ENCODE measurements at regions not wholly inside any gene's neighbourhood (a gene's known extent, or its start where the extent isn't known, plus 50 kb on each side); places are given as distances from the start of the nearest gene placed in this dataset.

GRCh38 chr4:30904588-30904987, 184.4 kb downstream of the PCDH7 start:
- Mint-ChIP-seq H3K4me3 (ENCODE audit: unreplicated experiment) (no peak overlapping the region), H3K4me1 (ENCODE audit: unreplicated experiment) (peaks cover 7% of the 10 kb centered on the region), H3K36me3 (ENCODE audit: low read depth, unreplicated experiment) (no peaks in the 10 kb centered on the region), H3K27me3 (ENCODE audit: unreplicated experiment) (peaks cover 1% of the 10 kb centered on the region), H3K9me3 (ENCODE audit: unreplicated experiment) (no peaks in the 10 kb centered on the region), H3K27ac (ENCODE audit: unreplicated experiment) (no peak overlapping the region)
- no peak for DNase-seq (ENCODE audit: low spot score)
- TF ChIP-seq CTCF (IDR thresholded peaks at IDR 0.05; ENCODE audit: unreplicated experiment) = no peak

GRCh38 chr4:30912098-30912714, 192.0 kb downstream of the PCDH7 start:
- H3K9me3 Mint-ChIP-seq (ENCODE audit: unreplicated experiment) = no peaks in the 10 kb centered on the region
- DNase-seq (ENCODE audit: low spot score) = no peak
- TF ChIP-seq CTCF (IDR thresholded peaks at IDR 0.05; ENCODE audit: unreplicated experiment) = no peak
- H3K4me3 Mint-ChIP-seq (ENCODE audit: unreplicated experiment) = no peak overlapping the region
- peaks cover 7% of the 10 kb centered on the region for H3K27me3 Mint-ChIP-seq (ENCODE audit: unreplicated experiment)
- H3K36me3 Mint-ChIP-seq (ENCODE audit: low read depth, unreplicated experiment) = no peaks in the 10 kb centered on the region
- H3K4me1 Mint-ChIP-seq (ENCODE audit: unreplicated experiment) = no peaks in the 10 kb centered on the region
- no peak overlapping the region for H3K27ac Mint-ChIP-seq (ENCODE audit: unreplicated experiment)

- Mint-ChIP-seq H3K4me1 (ENCODE audit: unreplicated experiment) (no peaks in the 10 kb centered on the region), H3K36me3 (ENCODE audit: low read depth, unreplicated experiment) (no peaks in the 10 kb centered on the region), H3K27ac (ENCODE audit: unreplicated experiment) (no peak overlapping the region)
These were observed 196.4 kb downstream of the PCDH7 start for GRCh38 chr4:30916337-30917274.

GRCh38 chr4:30917946-30918345, 197.8 kb downstream of the PCDH7 start:
- Mint-ChIP-seq H3K9me3 (ENCODE audit: unreplicated experiment) (no peaks in the 10 kb centered on the region), H3K4me1 (ENCODE audit: unreplicated experiment) (no peaks in the 10 kb centered on the region), H3K36me3 (ENCODE audit: low read depth, unreplicated experiment) (no peaks in the 10 kb centered on the region), H3K4me3 (ENCODE audit: unreplicated experiment) (no peak overlapping the region), H3K27ac (ENCODE audit: unreplicated experiment) (no peak overlapping the region), H3K27me3 (ENCODE audit: unreplicated experiment) (peaks cover 1% of the 10 kb centered on the region)
- no peak for TF ChIP-seq CTCF (IDR thresholded peaks at IDR 0.05; ENCODE audit: unreplicated experiment)
- no peak for DNase-seq (ENCODE audit: low spot score)

More at GRCh38 chr4:30916337-30917274, 196.4 kb downstream of the PCDH7 start:
- no peak overlapping the region for H3K4me3 Mint-ChIP-seq (ENCODE audit: unreplicated experiment)
- no peak for TF ChIP-seq CTCF (IDR thresholded peaks at IDR 0.05; ENCODE audit: unreplicated experiment)
- no peaks in the 10 kb centered on the region for H3K9me3 Mint-ChIP-seq (ENCODE audit: unreplicated experiment)
- DNase-seq (ENCODE audit: low spot score) = no peak
- peaks cover 1% of the 10 kb centered on the region for H3K27me3 Mint-ChIP-seq (ENCODE audit: unreplicated experiment)

GRCh38 chr4:30919458-30919857, 199.3 kb downstream of the PCDH7 start:
- Mint-ChIP-seq H3K4me3 (ENCODE audit: unreplicated experiment) (no peak overlapping the region), H3K36me3 (ENCODE audit: low read depth, unreplicated experiment) (no peaks in the 10 kb centered on the region), H3K9me3 (ENCODE audit: unreplicated experiment) (no peaks in the 10 kb centered on the region), H3K27me3 (ENCODE audit: unreplicated experiment) (peaks cover 1% of the 10 kb centered on the region), H3K4me1 (ENCODE audit: unreplicated experiment) (no peaks in the 10 kb centered on the region), H3K27ac (ENCODE audit: unreplicated experiment) (no peak overlapping the region)
- TF ChIP-seq CTCF (IDR thresholded peaks at IDR 0.05; ENCODE audit: unreplicated experiment) = no peak
- DNase-seq (ENCODE audit: low spot score) = no peak

All from endothelial cell (in vitro differentiated cells).